ENCODE measurements at regions not wholly inside any gene's neighbourhood (a gene's known extent, or its start where the extent isn't known, plus 50 kb on each side); places are given as distances from the start of the nearest gene placed in this dataset.
A peak's percentile ranks its signal among the peaks of the same experiment; 100 is the strongest.
"Not testable (repeated sequence)": the region's sequence is repeated elsewhere in the genome, so short reads cannot be mapped to it uniquely, and the experiment has no call there.

GRCh38 chr2:144625626-144626025 lies 105.7 kb upstream of the ZEB2 start:
- DNase-seq, result no peak
- H3K9me3 Mint-ChIP-seq, result peaks cover 0 to 10% (median 3%) of the 10 kb centered on the region in 6 donors
- H3K4me1 Mint-ChIP-seq, result peaks cover 8 to 29% of the 10 kb centered on the region in 2 donors
- H3K27me3 Mint-ChIP-seq (ENCODE audit: low read depth in 3 of 3), result peaks cover 0 to 3% (median 0%) of the 10 kb centered on the region in 3 donors
- H3K27ac Mint-ChIP-seq, result no peak overlapping the region
- H3K4me3 Mint-ChIP-seq, result no peak overlapping the region
- H3K36me3 Mint-ChIP-seq, result peaks cover 0 to 21% (median 5%) of the 10 kb centered on the region in 3 donors

GRCh38 chr2:144625226-144625625 lies 105.3 kb upstream of the ZEB2 start:
- Mint-ChIP-seq H3K36me3 (peaks cover 0 to 21% (median 5%) of the 10 kb centered on the region in 3 donors), H3K9me3 (peaks cover 0 to 10% (median 3%) of the 10 kb centered on the region in 6 donors), H3K27ac (no peak overlapping the region), H3K27me3 (ENCODE audit: low read depth in 3 of 3) (peaks cover 0 to 3% (median 0%) of the 10 kb centered on the region in 3 donors), H3K4me3 (peak overlapping the region in 1 of 5 donors; percentile 14), H3K4me1 (peaks cover 4 to 26% of the 10 kb centered on the region in 2 donors)
- no peak for DNase-seq

- Mint-ChIP-seq H3K27ac (no peak overlapping the region), H3K27me3 (ENCODE audit: low read depth in 3 of 3) (peaks cover 0 to 3% (median 0%) of the 10 kb centered on the region in 3 donors), H3K4me3 (no peak overlapping the region), H3K4me1 (peaks cover 2 to 28% of the 10 kb centered on the region in 2 donors), H3K9me3 (peaks cover 0 to 10% (median 3%) of the 10 kb centered on the region in 6 donors), H3K36me3 (peaks cover 0 to 21% (median 5%) of the 10 kb centered on the region in 3 donors)
- no peak for DNase-seq
Observed at GRCh38 chr2:144624451-144624850, 104.5 kb upstream of the ZEB2 start.

GRCh38 chr2:144622373-144622772 lies 102.5 kb upstream of the ZEB2 start:
- H3K9me3 Mint-ChIP-seq, result peaks cover 0 to 10% (median 3%) of the 10 kb centered on the region in 6 donors
- DNase-seq; H3K27ac Mint-ChIP-seq; H3K4me3 Mint-ChIP-seq; H3K27me3 Mint-ChIP-seq (ENCODE audit: low read depth in 3 of 3): not testable (repeated sequence)
- H3K4me1 Mint-ChIP-seq, result peaks cover 2 to 25% of the 10 kb centered on the region in 2 donors
- H3K36me3 Mint-ChIP-seq, result peaks cover 0 to 20% (median 5%) of the 10 kb centered on the region in 3 donors

GRCh38 chr2:144621266-144621665 lies 101.3 kb upstream of the ZEB2 start:
- Mint-ChIP-seq H3K27ac (no peak overlapping the region), H3K27me3 (ENCODE audit: low read depth in 3 of 3) (no peaks in the 10 kb centered on the region), H3K36me3 (peaks cover 0 to 18% (median 5%) of the 10 kb centered on the region in 3 donors), H3K4me1 (peaks cover 2 to 21% of the 10 kb centered on the region in 2 donors), H3K9me3 (peaks cover 0 to 10% (median 3%) of the 10 kb centered on the region in 6 donors), H3K4me3 (no peak overlapping the region)
- DNase-seq, result no peak

GRCh38 chr2:144619760-144620159 lies 99.8 kb upstream of the ZEB2 start:
- no peaks in the 10 kb centered on the region for H3K27me3 Mint-ChIP-seq (ENCODE audit: low read depth in 3 of 3)

GRCh38 chr2:144617171-144617570 lies 97.3 kb upstream of the ZEB2 start:
- H3K36me3 Mint-ChIP-seq, result peaks cover 3 to 24% (median 4%) of the 10 kb centered on the region in 3 donors
- not testable (repeated sequence) for H3K27me3 Mint-ChIP-seq (ENCODE audit: low read depth in 3 of 3); H3K9me3 Mint-ChIP-seq; DNase-seq; H3K4me1 Mint-ChIP-seq; H3K27ac Mint-ChIP-seq; H3K4me3 Mint-ChIP-seq

More at GRCh38 chr2:144619760-144620159, 99.8 kb upstream of the ZEB2 start:
- Mint-ChIP-seq H3K27ac (no peak overlapping the region), H3K36me3 (peaks cover 3 to 23% (median 9%) of the 10 kb centered on the region in 3 donors), H3K4me3 (peak overlapping the region in 1 of 5 donors; percentile 26), H3K4me1 (peaks cover 0 to 13% of the 10 kb centered on the region in 2 donors), H3K9me3 (peaks cover 0 to 10% (median 3%) of the 10 kb centered on the region in 6 donors)
- no peak for DNase-seq

- Mint-ChIP-seq H3K27ac (no peak overlapping the region), H3K27me3 (ENCODE audit: low read depth in 3 of 3) (peaks cover 0 to 1% (median 0%) of the 10 kb centered on the region in 3 donors), H3K4me1 (peaks cover 0 to 6% of the 10 kb centered on the region in 2 donors), H3K4me3 (no peak overlapping the region), H3K36me3 (peaks cover 3 to 16% (median 4%) of the 10 kb centered on the region in 3 donors), H3K9me3 (peaks cover 0 to 1% (median 0%) of the 10 kb centered on the region in 6 donors)
- DNase-seq, result no peak
Observed at GRCh38 chr2:144615866-144616565, 96.1 kb upstream of the ZEB2 start.

- peaks cover 0 to 1% (median 0%) of the 10 kb centered on the region in 6 donors for H3K9me3 Mint-ChIP-seq
- peak overlapping the region in 1 of 5 donors; percentile 47 for H3K4me3 Mint-ChIP-seq
- peaks cover 0 to 4% (median 3%) of the 10 kb centered on the region in 3 donors for H3K36me3 Mint-ChIP-seq
- DNase-seq, result no peak
- peaks cover 9 to 32% of the 10 kb centered on the region in 2 donors for H3K4me1 Mint-ChIP-seq
- peak overlapping the region in 4 of 6 donors; percentile 15 to 42 (median 33) for H3K27ac Mint-ChIP-seq
- H3K27me3 Mint-ChIP-seq (ENCODE audit: low read depth in 3 of 3), result peaks cover 0 to 2% (median 1%) of the 10 kb centered on the region in 3 donors
Observed at GRCh38 chr2:144607891-144608521, 88.1 kb upstream of the ZEB2 start.

GRCh38 chr2:144607099-144607498 lies 87.2 kb upstream of the ZEB2 start:
- H3K27me3 Mint-ChIP-seq (ENCODE audit: low read depth in 3 of 3), result peaks cover 0 to 2% (median under 1%) of the 10 kb centered on the region in 3 donors
- no peak for DNase-seq
- no peak overlapping the region for H3K4me3 Mint-ChIP-seq
- peaks cover 0 to 4% (median 3%) of the 10 kb centered on the region in 3 donors for H3K36me3 Mint-ChIP-seq
- peak overlapping the region in 2 of 6 donors; percentile 10 to 42 for H3K27ac Mint-ChIP-seq
- H3K9me3 Mint-ChIP-seq, result peaks cover 0 to 1% (median 0%) of the 10 kb centered on the region in 6 donors
- H3K4me1 Mint-ChIP-seq, result peaks cover 13 to 40% of the 10 kb centered on the region in 2 donors

GRCh38 chr2:144606466-144607095 lies 86.7 kb upstream of the ZEB2 start:
- H3K27ac Mint-ChIP-seq, result peak overlapping the region in 3 of 6 donors; percentile 15 to 46 (median 38)
- H3K27me3 Mint-ChIP-seq (ENCODE audit: low read depth in 3 of 3), result peaks cover 0 to 2% (median 2%) of the 10 kb centered on the region in 3 donors
- H3K4me3 Mint-ChIP-seq, result no peak overlapping the region
- H3K9me3 Mint-ChIP-seq, result peaks cover 0 to 1% (median 0%) of the 10 kb centered on the region in 6 donors
- H3K4me1 Mint-ChIP-seq, result peaks cover 14 to 42% of the 10 kb centered on the region in 2 donors
- H3K36me3 Mint-ChIP-seq, result peaks cover 0 to 4% (median 3%) of the 10 kb centered on the region in 3 donors
- no peak for DNase-seq

- peaks cover 0 to 2% (median 2%) of the 10 kb centered on the region in 3 donors for H3K27me3 Mint-ChIP-seq (ENCODE audit: low read depth in 3 of 3)
- no peak overlapping the region for H3K27ac Mint-ChIP-seq
- no peak for DNase-seq
Observed at GRCh38 chr2:144605231-144605840, 85.4 kb upstream of the ZEB2 start.

GRCh38 chr2:144603334-144603733 lies 83.4 kb upstream of the ZEB2 start:
- peaks cover 0 to 10% (median 2%) of the 10 kb centered on the region in 3 donors for H3K27me3 Mint-ChIP-seq (ENCODE audit: low read depth in 3 of 3)
- peaks cover 0 to 4% (median under 1%) of the 10 kb centered on the region in 3 donors for H3K36me3 Mint-ChIP-seq
- no peaks in the 10 kb centered on the region for H3K9me3 Mint-ChIP-seq
- H3K27ac Mint-ChIP-seq, result peak overlapping the region in 1 of 6 donors; percentile 64
- H3K4me1 Mint-ChIP-seq, result peaks cover 43 to 70% of the 10 kb centered on the region in 2 donors
- peak overlapping the region in 1 of 5 donors; percentile 30 for H3K4me3 Mint-ChIP-seq
- no peak for DNase-seq

More at GRCh38 chr2:144605231-144605840, 85.4 kb upstream of the ZEB2 start:
- Mint-ChIP-seq H3K4me3 (no peak overlapping the region), H3K4me1 (peaks cover 23 to 50% of the 10 kb centered on the region in 2 donors), H3K9me3 (peaks cover 0 to 1% (median 0%) of the 10 kb centered on the region in 6 donors), H3K36me3 (peaks cover 0 to 4% (median 3%) of the 10 kb centered on the region in 3 donors)
